Heart right ventricle (tissue), 16 donors: ENCODE measurements at regions not wholly inside any gene's neighbourhood (a gene's known extent, or its start where the extent isn't known, plus 50 kb on each side); places are given as distances from the start of the nearest gene placed in this dataset.

Source experiments
- ATAC-seq, 8 donors: fragments of 200-7000 bp; cut with Tn5 transposase; one replicate each; pipeline ENCODE4 v1.9.1; 2020; ENCODE audit warnings: mild to moderate bottlenecking in 8 of 8, moderate library complexity in 8 of 8, moderate number of reproducible peaks in 1 of 8
- DNase-seq, 2 donors: peaks; one replicate each; pipeline ENCODE4 v3.0.0-alpha.2; 2020
- H3K27ac ChIP-seq, 10 donors: fragments of 200-600 bp; sonication (generic) in 2 of 10; one replicate each; pipeline versions ENCODE4 v1.5.0 to v1.8.0; 2020 to 2022; ENCODE audit warnings: mild to moderate bottlenecking in 3 of 10
- H3K27me3 ChIP-seq, 7 donors: fragments of 200-600 bp; one replicate each; pipeline ENCODE4 v1.8.0; 2021 to 2022; ENCODE audit warnings: mild to moderate bottlenecking in 2 of 7
- H3K36me3 ChIP-seq, 9 donors: fragments of 200-600 bp; sonication (generic) in 1 of 9; one replicate each; pipeline versions ENCODE4 v1.5.0 to v1.8.0; 2020 to 2022; ENCODE audit warnings: mild to moderate bottlenecking in 2 of 9
- H3K4me1 ChIP-seq, 9 donors: fragments of 200-600 bp; sonication (generic) in 1 of 9; one replicate each; pipeline versions ENCODE4 v1.5.0 to v1.8.0; 2020 to 2022; ENCODE audit warnings: mild to moderate bottlenecking in 4 of 9
- H3K4me3 ChIP-seq, 10 donors: fragments of 200-600 bp; sonication (generic) in 2 of 10; one replicate each; pipeline versions ENCODE4 v1.5.0 to v1.8.0; 2020 to 2022; ENCODE audit warnings: mild to moderate bottlenecking in 7 of 10, moderate library complexity in 2 of 10
- H3K9me3 ChIP-seq, 11 donors: fragments of 200-600 bp in 10 of 11; sonication (generic) in 2 of 11; one replicate each; pipeline versions ENCODE4 v1.5.0 to v1.8.0; 2013 to 2022; ENCODE audit warnings: mild to moderate bottlenecking in 2 of 11, control low read depth in 1 of 11, moderate library complexity in 1 of 11
- WGBS, 2 donors: extraction: QIAGEN DNeasy Blood & Tissue Kit; methylation state at CpG; one replicate each; pipeline ENCODE4 v1.1.7; 2013; ENCODE audit warnings: inconsistent platforms in 1 of 2; 5-methylcytosine and 5-hydroxymethylcytosine counted together
- intact Hi-C, 10 donors: fragments of 100-400 bp; cut with DNase I; formaldehyde crosslinking; loops; one replicate each; pipeline versions ENCODE4 v1.11.1 to v1.14.2; 2022
- TF ChIP-seq, protein P1 (sequence below), 9 donors: fragments of 200-600 bp; sonication (generic) in 2 of 9; IDR thresholded peaks; one replicate each; pipeline versions ENCODE4 v1.5.0 to v1.8.0; 2021 to 2022; ENCODE audit warnings: antibody characterized with exemption in 9 of 9, mild to moderate bottlenecking in 5 of 9, moderate library complexity in 1 of 9
- donor health status: Arrhythmogenic right ventricular cardiomyopathy.
- donor health status: ischemic (EF 13 %, LVEDD 7.1; RV severe dilation, severe dysfunction).
- donor health status: healthy with polysubstance abuse.
- donor health status: DM: no; HTN: yes; CAD: no.
- donor health status: DM: no; HTN: no; CAD: no.
- donor health status: ischemic (EF 25% LVEDD 6.9; RV normal size, moderate dysfunction).
- donor health status: ischemic (EF 25% LVEDD 5.7; RV mildly dilated, moderate dysfunction).
- donor health status: healthy.
- donor health status: DM: yes; HTN: yes; CAD: no.
- donor health status: Ischemic cardiomyopathy.
- donor health status: ischemic (EF 35%, LVEDD 5.7; RV mildly dilated, moderate dysfunction).
- donor health status: nonischemic (EF 11% LVEDD 7.7; RV severe dilation, severe dysfunction).
- donor health status: DM: yes; HTN: yes; CAD: no.
- donor health status: PGD.
- donor health status: ischemic (EF 29% LVEDD 5.4; RV normal size, mild dysfunction).
- donor health status: nonischemic (EF 23%, LVEDD 6.1; RV moderate dilation, normal function).

DNA sequence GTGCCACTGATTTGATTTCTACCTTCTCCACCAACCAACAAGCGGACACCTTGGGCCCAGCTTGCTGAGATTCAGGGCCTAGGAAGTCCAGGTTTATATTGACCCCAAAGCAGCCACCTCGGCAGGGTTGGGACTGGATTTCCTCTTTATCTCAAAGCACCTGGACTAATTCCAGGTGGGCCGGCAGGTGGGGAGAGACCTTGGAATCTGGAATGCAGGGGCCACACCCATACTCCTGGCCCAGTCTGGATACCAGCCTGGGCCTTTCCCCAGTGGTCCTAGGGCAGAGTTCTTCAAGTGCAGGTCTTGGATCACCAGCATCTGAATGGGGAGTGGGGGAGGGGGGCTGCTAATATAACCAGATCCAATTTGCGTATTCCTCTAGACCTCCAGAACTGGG is 93.1 kb downstream of the PCDH1 start:
- H3K4me1 ChIP-seq = peaks cover 0 to 28% (median 5%) of the 10 kb centered on the region in 9 donors
- DNase-seq = no peak
- peaks cover 0 to 11% (median 0%) of the 10 kb centered on the region in 7 donors for H3K27me3 ChIP-seq
- H3K9me3 ChIP-seq = no peaks in the 10 kb centered on the region
- H3K27ac ChIP-seq = no peak overlapping the region
- intact Hi-C loops = no loop called here
- H3K4me3 ChIP-seq = no peak overlapping the region
- no peak for ATAC-seq
- TF ChIP-seq, protein P1, sequence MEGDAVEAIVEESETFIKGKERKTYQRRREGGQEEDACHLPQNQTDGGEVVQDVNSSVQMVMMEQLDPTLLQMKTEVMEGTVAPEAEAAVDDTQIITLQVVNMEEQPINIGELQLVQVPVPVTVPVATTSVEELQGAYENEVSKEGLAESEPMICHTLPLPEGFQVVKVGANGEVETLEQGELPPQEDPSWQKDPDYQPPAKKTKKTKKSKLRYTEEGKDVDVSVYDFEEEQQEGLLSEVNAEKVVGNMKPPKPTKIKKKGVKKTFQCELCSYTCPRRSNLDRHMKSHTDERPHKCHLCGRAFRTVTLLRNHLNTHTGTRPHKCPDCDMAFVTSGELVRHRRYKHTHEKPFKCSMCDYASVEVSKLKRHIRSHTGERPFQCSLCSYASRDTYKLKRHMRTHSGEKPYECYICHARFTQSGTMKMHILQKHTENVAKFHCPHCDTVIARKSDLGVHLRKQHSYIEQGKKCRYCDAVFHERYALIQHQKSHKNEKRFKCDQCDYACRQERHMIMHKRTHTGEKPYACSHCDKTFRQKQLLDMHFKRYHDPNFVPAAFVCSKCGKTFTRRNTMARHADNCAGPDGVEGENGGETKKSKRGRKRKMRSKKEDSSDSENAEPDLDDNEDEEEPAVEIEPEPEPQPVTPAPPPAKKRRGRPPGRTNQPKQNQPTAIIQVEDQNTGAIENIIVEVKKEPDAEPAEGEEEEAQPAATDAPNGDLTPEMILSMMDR (IDR thresholded peaks at IDR 0.05) = no peak
- no peaks in the 10 kb centered on the region for H3K36me3 ChIP-seq
- 68 to 76% methylated on average over 4 of the region's 4 CpGs for WGBS, 2 donors

DNA sequence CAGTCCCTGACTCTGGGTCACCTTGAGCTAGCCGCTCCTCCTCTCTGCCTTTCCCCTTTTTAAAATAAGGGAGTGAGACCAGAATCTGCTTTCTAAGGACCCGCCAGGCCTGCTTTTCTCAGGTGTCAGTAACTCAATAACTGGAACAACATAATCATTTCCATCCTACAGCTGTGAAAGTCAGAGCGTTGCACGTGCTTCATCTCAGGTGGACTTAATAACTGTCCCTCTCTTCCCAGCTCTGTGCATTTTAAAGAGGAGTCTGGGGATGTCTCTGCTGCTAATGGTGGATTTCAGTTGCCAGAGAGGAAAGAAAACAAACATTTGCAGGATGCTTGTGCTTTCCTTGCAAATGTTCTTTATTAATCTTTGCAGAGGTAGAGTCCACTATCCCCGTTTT is 93.7 kb downstream of the PCDH1 start:
- H3K4me1 ChIP-seq = peaks cover 2 to 35% (median 11%) of the 10 kb centered on the region in 9 donors
- WGBS, 2 donors = 92 to 94% methylated on average over 5 of the region's 5 CpGs
- H3K4me3 ChIP-seq = no peak overlapping the region
- no peaks in the 10 kb centered on the region for H3K9me3 ChIP-seq
- no peak for ATAC-seq
- H3K27ac ChIP-seq = no peak overlapping the region
- no peaks in the 10 kb centered on the region for H3K36me3 ChIP-seq
- TF ChIP-seq, protein P1 (IDR thresholded peaks at IDR 0.05) = no peak
- intact Hi-C loops = no loop called here
- DNase-seq = no peak
- H3K27me3 ChIP-seq = peaks cover 0 to 11% (median 0%) of the 10 kb centered on the region in 7 donors

DNA sequence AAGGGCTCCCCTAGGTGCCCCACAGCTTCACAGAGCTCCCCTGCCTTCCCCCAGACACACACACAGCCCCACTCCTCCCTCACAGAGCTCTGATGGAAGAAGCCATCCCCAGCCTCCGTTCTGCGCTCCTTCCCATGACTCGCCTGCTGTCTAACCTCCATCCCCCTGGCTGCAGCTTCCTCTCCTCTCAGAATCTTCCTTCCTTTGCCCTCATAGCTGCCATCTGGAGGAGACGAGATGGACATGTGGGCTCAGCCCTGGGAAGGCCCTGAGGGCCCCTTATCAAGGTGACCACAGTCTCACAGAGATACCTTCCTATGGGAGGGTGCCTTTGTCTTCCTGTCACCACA is 94.3 kb downstream of the PCDH1 start:
- intact Hi-C loops = no loop called here
- Histone ChIP-seq H3K4me1 (peaks cover 2 to 41% (median 17%) of the 10 kb centered on the region in 9 donors), H3K36me3 (no peaks in the 10 kb centered on the region), H3K27me3 (peaks cover 0 to 11% (median 0%) of the 10 kb centered on the region in 7 donors), H3K4me3 (no peak overlapping the region), H3K27ac (no peak overlapping the region), H3K9me3 (no peaks in the 10 kb centered on the region)
- DNase-seq (no peak), ATAC-seq (no peak)
- 84 to 88% methylated on average over 4 of the region's 4 CpGs for WGBS, 2 donors
- TF ChIP-seq, protein P1 (IDR thresholded peaks at IDR 0.05) = no peak

DNA sequence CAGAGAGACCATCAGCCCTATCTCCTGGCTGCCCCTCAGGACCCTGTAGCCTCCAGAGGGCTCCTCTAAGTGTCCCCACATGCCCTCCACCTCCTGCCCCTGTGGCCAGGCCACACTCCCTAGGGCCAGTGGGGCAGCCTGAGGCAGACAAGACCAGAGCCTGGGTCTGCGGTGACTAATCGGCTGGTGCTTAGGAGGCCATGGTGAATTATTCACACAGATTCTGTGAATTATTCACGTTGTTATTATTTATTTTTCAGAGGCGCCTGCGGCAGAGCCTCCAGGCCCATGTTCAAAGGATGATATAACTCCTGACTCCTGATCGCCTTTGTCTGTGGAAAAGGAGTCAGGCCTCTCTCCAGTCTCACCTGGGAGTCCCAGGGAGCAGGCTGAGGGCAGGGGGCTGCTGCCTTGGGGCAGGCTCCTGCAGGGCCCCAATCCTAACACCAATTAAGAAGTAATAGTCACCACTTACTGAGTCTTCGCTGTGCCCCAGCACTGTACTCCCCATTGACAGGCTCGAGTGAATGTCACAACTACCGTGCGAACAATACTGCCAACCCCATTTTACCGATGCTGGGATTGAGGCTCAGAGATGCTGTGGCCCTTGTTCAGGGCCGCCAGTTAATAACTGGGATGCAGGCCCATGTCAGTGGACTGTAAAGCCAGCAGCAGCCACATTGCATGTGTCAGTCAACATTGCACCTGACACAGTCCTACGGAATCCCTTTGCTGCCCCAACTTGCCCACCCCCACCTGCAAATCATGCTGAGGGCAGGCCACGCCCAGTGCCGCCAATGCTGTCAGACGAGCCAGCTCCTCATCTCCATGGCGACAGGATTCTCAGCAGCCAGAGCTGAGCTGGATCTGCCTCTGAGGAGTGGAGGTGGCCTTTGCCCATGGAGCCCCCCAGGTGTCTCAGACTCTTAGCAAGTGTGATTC is 94.9 kb downstream of the PCDH1 start:
- Histone ChIP-seq H3K9me3 (no peaks in the 10 kb centered on the region), H3K4me1 (peaks cover 2 to 41% (median 19%) of the 10 kb centered on the region in 9 donors), H3K36me3 (no peaks in the 10 kb centered on the region), H3K27ac (no peak overlapping the region), H3K27me3 (peaks cover 0 to 11% (median 0%) of the 10 kb centered on the region in 7 donors), H3K4me3 (no peak overlapping the region)
- intact Hi-C loops = no loop called here
- ATAC-seq = no peak
- WGBS, 2 donors = 83 to 85% methylated on average over 17 of the region's 17 CpGs
- DNase-seq = no peak
- TF ChIP-seq, protein P1 (IDR thresholded peaks at IDR 0.05) = no peak
